ENCODE measurements at regions not wholly inside any gene's neighbourhood (a gene's known extent, or its start where the extent isn't known, plus 50 kb on each side); places are given as distances from the start of the nearest gene placed in this dataset.

DNA sequence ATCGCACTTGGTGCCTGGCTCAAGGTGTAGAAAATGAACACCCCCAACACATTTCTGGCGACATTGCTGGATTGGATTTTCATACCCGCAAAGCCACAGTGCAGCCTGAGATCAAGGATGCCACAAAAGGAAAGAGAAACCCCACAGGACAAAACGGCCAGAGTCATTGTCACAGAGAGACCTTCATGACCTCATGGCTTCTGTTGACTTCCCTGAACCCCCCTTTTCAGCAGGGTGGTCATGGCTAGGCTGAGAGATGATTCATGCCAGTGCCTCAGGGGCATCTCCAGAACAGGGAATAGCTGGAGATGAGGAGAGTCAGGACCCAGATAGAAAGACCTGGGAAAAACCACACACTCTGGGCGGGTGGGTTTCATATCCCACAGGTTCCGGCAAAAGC is 122.0 kb downstream of the C16orf95 start:
- H3K36me3 Mint-ChIP-seq (ENCODE audit: low read depth): no peaks in the 10 kb centered on the region
- H3K9me3 Mint-ChIP-seq (ENCODE audit: low read depth): peaks cover 5% of the 10 kb centered on the region
- no peak overlapping the region for H3K27ac Mint-ChIP-seq (ENCODE audit: unreplicated experiment)
- no peak overlapping the region for H3K4me3 Mint-ChIP-seq (ENCODE audit: unreplicated experiment)
- TF ChIP-seq, protein P1, sequence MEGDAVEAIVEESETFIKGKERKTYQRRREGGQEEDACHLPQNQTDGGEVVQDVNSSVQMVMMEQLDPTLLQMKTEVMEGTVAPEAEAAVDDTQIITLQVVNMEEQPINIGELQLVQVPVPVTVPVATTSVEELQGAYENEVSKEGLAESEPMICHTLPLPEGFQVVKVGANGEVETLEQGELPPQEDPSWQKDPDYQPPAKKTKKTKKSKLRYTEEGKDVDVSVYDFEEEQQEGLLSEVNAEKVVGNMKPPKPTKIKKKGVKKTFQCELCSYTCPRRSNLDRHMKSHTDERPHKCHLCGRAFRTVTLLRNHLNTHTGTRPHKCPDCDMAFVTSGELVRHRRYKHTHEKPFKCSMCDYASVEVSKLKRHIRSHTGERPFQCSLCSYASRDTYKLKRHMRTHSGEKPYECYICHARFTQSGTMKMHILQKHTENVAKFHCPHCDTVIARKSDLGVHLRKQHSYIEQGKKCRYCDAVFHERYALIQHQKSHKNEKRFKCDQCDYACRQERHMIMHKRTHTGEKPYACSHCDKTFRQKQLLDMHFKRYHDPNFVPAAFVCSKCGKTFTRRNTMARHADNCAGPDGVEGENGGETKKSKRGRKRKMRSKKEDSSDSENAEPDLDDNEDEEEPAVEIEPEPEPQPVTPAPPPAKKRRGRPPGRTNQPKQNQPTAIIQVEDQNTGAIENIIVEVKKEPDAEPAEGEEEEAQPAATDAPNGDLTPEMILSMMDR (IDR thresholded peaks at IDR 0.05): no peak
- H3K4me1 Mint-ChIP-seq (ENCODE audit: low read depth): peaks cover 50% of the 10 kb centered on the region
- DNase-seq (ENCODE audit: low spot score): no peak
- no peaks in the 10 kb centered on the region for H3K27me3 Mint-ChIP-seq (ENCODE audit: low read depth)

DNA sequence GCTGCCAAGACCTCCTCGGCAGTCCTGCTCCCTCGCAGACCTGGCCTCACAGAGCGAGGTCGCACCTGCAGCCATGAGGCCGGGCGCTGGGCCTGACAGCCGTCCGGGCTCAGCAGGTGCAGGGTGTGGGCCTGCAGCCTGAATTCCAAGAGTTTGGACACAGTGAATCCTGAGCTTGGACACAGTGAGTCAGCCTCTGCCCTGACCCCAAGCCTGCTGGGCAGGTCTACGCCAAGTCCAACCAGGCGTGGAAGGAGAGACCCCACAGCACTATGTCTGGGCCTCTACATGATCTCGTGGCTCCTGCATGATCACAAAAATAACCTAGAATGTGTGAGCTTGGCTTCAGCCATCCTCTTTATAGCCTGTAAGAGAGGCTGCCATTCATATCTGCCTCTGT is 121.0 kb downstream of the C16orf95 start:
- Mint-ChIP-seq H3K27me3 (ENCODE audit: low read depth) (no peaks in the 10 kb centered on the region), H3K9me3 (ENCODE audit: low read depth) (peaks cover 3% of the 10 kb centered on the region), H3K27ac (ENCODE audit: unreplicated experiment) (no peak overlapping the region), H3K4me3 (ENCODE audit: unreplicated experiment) (no peak overlapping the region), H3K4me1 (ENCODE audit: low read depth) (peaks cover 60% of the 10 kb centered on the region), H3K36me3 (ENCODE audit: low read depth) (no peaks in the 10 kb centered on the region)
- TF ChIP-seq, protein P1 (IDR thresholded peaks at IDR 0.05): no peak
- DNase-seq (ENCODE audit: low spot score): no peak

DNA sequence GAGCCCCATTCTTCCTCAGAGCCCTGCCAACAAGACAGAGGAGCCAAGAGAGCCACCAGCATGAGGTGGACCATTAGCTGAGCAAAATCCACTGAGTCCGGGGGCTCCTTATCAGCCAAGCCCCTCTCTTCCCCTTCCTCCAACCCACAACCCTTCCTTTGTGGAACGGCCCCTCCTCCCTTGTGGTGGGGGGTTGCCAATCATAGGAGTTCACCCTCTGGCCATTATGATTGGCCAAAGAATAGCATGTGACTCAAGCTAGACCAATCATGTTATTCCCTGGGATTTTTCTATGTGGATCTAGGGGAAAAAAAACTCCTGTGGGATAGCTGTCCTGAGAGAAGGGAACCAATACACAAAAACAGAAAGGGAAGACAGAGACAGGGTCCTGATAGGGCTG is 120.5 kb downstream of the C16orf95 start:
- Mint-ChIP-seq H3K4me1 (ENCODE audit: low read depth) (peaks cover 65% of the 10 kb centered on the region), H3K4me3 (ENCODE audit: unreplicated experiment) (no peak overlapping the region), H3K27ac (ENCODE audit: unreplicated experiment) (no peak overlapping the region), H3K27me3 (ENCODE audit: low read depth) (no peaks in the 10 kb centered on the region), H3K9me3 (ENCODE audit: low read depth) (peaks cover 4% of the 10 kb centered on the region), H3K36me3 (ENCODE audit: low read depth) (no peaks in the 10 kb centered on the region)
- no peak for DNase-seq (ENCODE audit: low spot score)
- TF ChIP-seq, protein P1 (IDR thresholded peaks at IDR 0.05): no peak

DNA sequence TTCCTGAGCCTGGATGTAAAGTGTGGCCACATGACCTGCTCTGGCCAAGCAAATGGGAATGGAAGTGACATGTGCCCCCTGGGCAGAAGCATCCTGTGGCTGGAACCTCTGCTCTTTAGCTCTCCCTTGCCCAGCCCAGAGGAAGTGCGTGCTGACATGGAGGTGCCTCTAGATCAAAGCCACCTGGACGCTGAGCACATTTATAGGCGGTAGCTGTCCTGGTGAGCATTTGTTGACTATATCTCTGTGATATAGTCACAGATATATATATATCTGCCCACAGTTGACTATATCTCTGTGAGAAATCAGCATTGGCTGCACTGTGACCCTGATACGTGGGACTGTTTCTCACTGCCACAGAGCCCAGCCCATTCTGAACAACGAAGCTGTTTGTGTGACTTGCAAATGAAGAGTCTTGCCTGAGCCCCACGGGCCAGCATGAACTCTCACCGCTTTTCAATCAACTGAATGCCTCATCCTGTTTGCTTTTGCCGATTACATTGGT is 118.8 kb downstream of the C16orf95 start:
- no peaks in the 10 kb centered on the region for H3K36me3 Mint-ChIP-seq (ENCODE audit: low read depth)
- peaks cover 68% of the 10 kb centered on the region for H3K4me1 Mint-ChIP-seq (ENCODE audit: low read depth)
- no peak overlapping the region for H3K4me3 Mint-ChIP-seq (ENCODE audit: unreplicated experiment)
- no peak for DNase-seq (ENCODE audit: low spot score)
- TF ChIP-seq, protein P1 (IDR thresholded peaks at IDR 0.05): no peak
- H3K27ac Mint-ChIP-seq (ENCODE audit: unreplicated experiment): peak overlapping the region; percentile 73
- H3K27me3 Mint-ChIP-seq (ENCODE audit: low read depth): no peaks in the 10 kb centered on the region
- peaks cover 7% of the 10 kb centered on the region for H3K9me3 Mint-ChIP-seq (ENCODE audit: low read depth)

DNA sequence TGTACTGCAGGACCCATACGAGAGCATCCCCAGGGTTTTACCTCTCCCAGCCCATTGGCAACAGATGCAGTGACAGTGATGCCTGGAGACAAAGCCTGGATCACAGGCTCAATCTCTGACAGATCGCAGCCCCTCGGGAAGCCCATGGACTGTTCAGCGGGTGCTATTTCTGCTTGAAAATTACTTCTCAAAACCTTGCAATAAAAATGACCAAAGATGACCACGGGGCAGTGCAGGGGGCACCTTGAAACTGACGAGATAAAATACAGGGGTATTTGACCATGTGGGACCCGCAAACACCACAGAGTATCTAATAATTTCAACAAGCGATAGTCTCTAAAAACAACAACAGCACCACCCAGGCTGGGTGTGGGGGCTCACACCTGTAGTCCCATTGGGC is 118.3 kb downstream of the C16orf95 start:
- H3K9me3 Mint-ChIP-seq (ENCODE audit: low read depth): peaks cover 7% of the 10 kb centered on the region
- TF ChIP-seq, protein P1 (IDR thresholded peaks at IDR 0.05): no peak
- H3K36me3 Mint-ChIP-seq (ENCODE audit: low read depth): no peaks in the 10 kb centered on the region

More for the DNA sequence above, 118.3 kb downstream of the C16orf95 start:
- Mint-ChIP-seq H3K4me1 (ENCODE audit: low read depth) (peaks cover 71% of the 10 kb centered on the region), H3K4me3 (ENCODE audit: unreplicated experiment) (no peak overlapping the region), H3K27ac (ENCODE audit: unreplicated experiment) (peak overlapping the region; percentile 73), H3K27me3 (ENCODE audit: low read depth) (no peaks in the 10 kb centered on the region)
- no peak for DNase-seq (ENCODE audit: low spot score)
